ENCODE measurements at regions not wholly inside any gene's neighbourhood (a gene's known extent, or its start where the extent isn't known, plus 50 kb on each side); places are given as distances from the start of the nearest gene placed in this dataset.

- Histone ChIP-seq H3K4me2 (replicated peaks; ENCODE audit: extremely low read depth, low read length, poor library complexity, severe bottlenecking) (no peak overlapping the region), H3K4me3 (replicated peaks in 1 of 3; ENCODE audit: low read depth in 2 of 3, low read length in 3 of 3) (no peak overlapping the region), H4K20me1 (ENCODE audit: insufficient read depth, low read length) (no peaks in the 10 kb centered on the region), H3K79me2 (ENCODE audit: insufficient read depth, low read length) (no peaks in the 10 kb centered on the region), H3K4me1 (ENCODE audit: control insufficient read depth in 1 of 2, insufficient read depth in 2 of 2, low read length in 2 of 2) (no peaks in the 10 kb centered on the region), H3K27ac (ENCODE audit: low read depth in 1 of 2, low read length in 2 of 2) (no peak overlapping the region), H3K27me3 (ENCODE audit: control insufficient read depth in 2 of 2, insufficient read depth in 2 of 2, low read length in 2 of 2) (no peaks in the 10 kb centered on the region), H3K9ac (ENCODE audit: insufficient read depth, low read length, poor library complexity, severe bottlenecking) (no peak overlapping the region), H3K36me3 (replicated peaks in 1 of 2; ENCODE audit: control insufficient read depth in 1 of 2, insufficient read depth in 2 of 2, low read length in 2 of 2) (no peaks in the 10 kb centered on the region), H3K9me3 (replicated peaks in 1 of 2; ENCODE audit: control insufficient read depth in 1 of 2, insufficient read depth in 1 of 2, low read length in 2 of 2) (no peaks in the 10 kb centered on the region), H2AFZ (ENCODE audit: insufficient read depth, low read depth, low read length, poor library complexity, severe bottlenecking) (no peak overlapping the region)
- Mint-ChIP-seq H3K27me3 (ENCODE audit: low read depth in 3 of 3) (no peaks in the 10 kb centered on the region), H3K36me3 (no peaks in the 10 kb centered on the region), H3K4me1 (no peaks in the 10 kb centered on the region), H3K4me3 (no peak overlapping the region), H3K27ac (no peak overlapping the region), H3K9me3 (peaks cover 0 to 12% (median 4%) of the 10 kb centered on the region in 7 donors)
- intact Hi-C loops (cut with micrococcal nuclease), result no loop called here
- no peak for TF ChIP-seq CTCF (IDR thresholded peaks at IDR 0.05)
- WGBS (ENCODE audit: insufficient coverage), result 100% methylated on average over 1 of the region's 1 CpG
- no peak for DNase-seq
Measured at GRCh38 chr5:123844873-123845272, 332.9 kb downstream of the CSNK1G3 start.

- DNase-seq, result no peak
- no peaks in the 10 kb centered on the region for H3K27me3 Mint-ChIP-seq (ENCODE audit: low read depth in 3 of 3)
- Histone ChIP-seq H2AFZ (ENCODE audit: insufficient read depth, low read depth, low read length, poor library complexity, severe bottlenecking) (no peak overlapping the region), H3K9me3 (replicated peaks in 1 of 2; ENCODE audit: control insufficient read depth in 1 of 2, insufficient read depth in 1 of 2, low read length in 2 of 2) (peaks cover 0 to 4% of the 10 kb centered on the region in 2 donors), H4K20me1 (ENCODE audit: insufficient read depth, low read length) (no peaks in the 10 kb centered on the region), H3K36me3 (replicated peaks in 1 of 2; ENCODE audit: control insufficient read depth in 1 of 2, insufficient read depth in 2 of 2, low read length in 2 of 2) (no peaks in the 10 kb centered on the region), H3K79me2 (ENCODE audit: insufficient read depth, low read length) (no peaks in the 10 kb centered on the region), H3K27me3 (ENCODE audit: control insufficient read depth in 2 of 2, insufficient read depth in 2 of 2, low read length in 2 of 2) (no peaks in the 10 kb centered on the region), H3K9ac (ENCODE audit: insufficient read depth, low read length, poor library complexity, severe bottlenecking) (no peak overlapping the region), H3K4me1 (ENCODE audit: control insufficient read depth in 1 of 2, insufficient read depth in 2 of 2, low read length in 2 of 2) (no peaks in the 10 kb centered on the region), H3K4me3 (replicated peaks in 1 of 3; ENCODE audit: low read depth in 2 of 3, low read length in 3 of 3) (no peak overlapping the region), H3K27ac (ENCODE audit: low read depth in 1 of 2, low read length in 2 of 2) (no peak overlapping the region), H3K4me2 (replicated peaks; ENCODE audit: extremely low read depth, low read length, poor library complexity, severe bottlenecking) (no peak overlapping the region)
- WGBS (ENCODE audit: insufficient coverage), result 83% methylated on average over 3 of the region's 4 CpGs
- intact Hi-C loops (cut with micrococcal nuclease), result no loop called here
- H3K9me3 Mint-ChIP-seq, result peaks cover 0 to 15% (median 4%) of the 10 kb centered on the region in 7 donors
- H3K4me3 Mint-ChIP-seq, result no peak overlapping the region
- no peaks in the 10 kb centered on the region for H3K4me1 Mint-ChIP-seq
- H3K27ac Mint-ChIP-seq, result no peak overlapping the region
- no peaks in the 10 kb centered on the region for H3K36me3 Mint-ChIP-seq
- TF ChIP-seq CTCF (IDR thresholded peaks at IDR 0.05), result no peak
Measured at GRCh38 chr5:123835421-123835820, 323.4 kb downstream of the CSNK1G3 start.

All from CD14-positive monocyte (primary cell).